ES-I3 (cell line): ENCODE measurements at regions not wholly inside any gene's neighbourhood (a gene's known extent, or its start where the extent isn't known, plus 50 kb on each side); places are given as distances from the start of the nearest gene placed in this dataset.
"Not testable (repeated sequence)": the region's sequence is repeated elsewhere in the genome, so short reads cannot be mapped to it uniquely, and the experiment has no call there.

Experiments
- H3K36me3 ChIP-seq: 2 replicates; pipeline ENCODE4 v1.6.1; 2013; ENCODE audit warnings: mild to moderate bottlenecking, low read length, control low read depth, moderate library complexity; ENCODE audit not compliant: insufficient read depth
- H3K4me1 ChIP-seq: 2 replicates; pipeline ENCODE4 v1.6.1; 2013; ENCODE audit warnings: mild to moderate bottlenecking, control low read depth, low read length; ENCODE audit not compliant: insufficient read depth
- H3K9ac ChIP-seq: 2 replicates; pipeline ENCODE4 v1.6.1; 2013; ENCODE audit warnings: low read depth, mild to moderate bottlenecking, low read length, moderate library complexity
- H3K9me3 ChIP-seq: 2 replicates; pipeline ENCODE4 v1.6.1; 2013; ENCODE audit warnings: mild to moderate bottlenecking, low read length, moderate library complexity; ENCODE audit not compliant: control insufficient read depth, insufficient read depth

DNA sequence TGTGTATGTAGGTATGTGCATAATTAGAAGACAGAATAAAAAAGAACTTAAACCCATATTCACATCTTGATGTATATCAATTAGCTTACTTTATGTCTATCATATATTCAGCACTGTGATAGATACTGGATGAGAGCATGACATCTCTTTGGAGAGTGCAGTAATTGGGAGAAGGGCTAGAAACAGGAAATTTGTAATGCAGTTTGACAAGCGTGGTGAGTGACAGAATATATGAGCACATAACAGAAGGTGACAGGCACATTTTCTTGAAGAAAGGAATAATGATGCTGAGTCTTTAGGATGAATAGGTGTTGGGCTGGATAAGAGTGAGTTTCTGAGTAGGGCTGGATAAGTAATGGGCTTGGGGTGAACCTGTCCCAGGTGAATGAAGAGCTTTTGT lies 680.3 kb upstream of the ZNF385D start:
- no peaks in the 10 kb centered on the region for H3K36me3 ChIP-seq
- H3K9ac ChIP-seq = no peak overlapping the region
- no peaks in the 10 kb centered on the region for H3K9me3 ChIP-seq
- no peaks in the 10 kb centered on the region for H3K4me1 ChIP-seq

DNA sequence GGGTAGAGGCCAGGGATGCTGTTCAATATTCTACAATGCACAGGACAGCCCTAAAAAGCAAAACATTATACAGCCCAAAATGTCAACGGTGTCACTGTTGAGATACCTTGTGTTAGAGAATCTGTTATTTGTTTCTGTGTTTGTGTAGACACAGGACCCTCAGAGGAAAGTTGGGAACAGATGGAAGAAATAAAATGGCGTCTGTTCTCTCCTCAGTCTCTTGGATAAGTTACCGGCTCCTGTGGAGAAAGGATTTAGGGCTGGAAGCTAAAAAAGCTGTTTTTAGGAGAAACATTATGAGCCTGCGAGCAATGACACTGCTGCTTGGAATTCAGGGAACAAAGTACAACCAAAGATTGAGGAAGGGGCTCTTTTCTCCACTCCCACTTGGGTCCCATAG lies 688.6 kb upstream of the ZNF385D start:
- no peaks in the 10 kb centered on the region for H3K4me1 ChIP-seq
- H3K9me3 ChIP-seq = no peaks in the 10 kb centered on the region
- H3K36me3 ChIP-seq = no peaks in the 10 kb centered on the region
- no peak overlapping the region for H3K9ac ChIP-seq

DNA sequence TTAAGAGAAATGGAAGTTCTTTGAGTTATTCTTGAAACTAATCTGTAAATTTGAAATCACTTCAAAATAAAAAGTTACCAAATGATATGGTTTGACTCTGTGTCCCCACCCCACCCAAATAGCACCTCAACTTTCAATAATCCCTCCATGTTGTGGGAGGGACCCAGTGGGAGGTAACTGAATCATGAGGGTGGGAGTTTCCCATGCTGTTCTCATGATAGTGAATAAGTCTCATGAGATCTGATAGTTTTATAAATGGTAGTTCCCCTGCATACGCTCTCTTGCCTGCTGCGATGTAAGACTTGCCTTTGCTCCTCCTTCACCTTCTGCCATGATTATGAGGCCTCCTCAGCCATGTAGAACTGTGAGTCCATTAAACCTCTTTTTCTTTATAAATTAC lies 690.7 kb upstream of the ZNF385D start:
- H3K4me1 ChIP-seq = no peaks in the 10 kb centered on the region
- no peak overlapping the region for H3K9ac ChIP-seq

DNA sequence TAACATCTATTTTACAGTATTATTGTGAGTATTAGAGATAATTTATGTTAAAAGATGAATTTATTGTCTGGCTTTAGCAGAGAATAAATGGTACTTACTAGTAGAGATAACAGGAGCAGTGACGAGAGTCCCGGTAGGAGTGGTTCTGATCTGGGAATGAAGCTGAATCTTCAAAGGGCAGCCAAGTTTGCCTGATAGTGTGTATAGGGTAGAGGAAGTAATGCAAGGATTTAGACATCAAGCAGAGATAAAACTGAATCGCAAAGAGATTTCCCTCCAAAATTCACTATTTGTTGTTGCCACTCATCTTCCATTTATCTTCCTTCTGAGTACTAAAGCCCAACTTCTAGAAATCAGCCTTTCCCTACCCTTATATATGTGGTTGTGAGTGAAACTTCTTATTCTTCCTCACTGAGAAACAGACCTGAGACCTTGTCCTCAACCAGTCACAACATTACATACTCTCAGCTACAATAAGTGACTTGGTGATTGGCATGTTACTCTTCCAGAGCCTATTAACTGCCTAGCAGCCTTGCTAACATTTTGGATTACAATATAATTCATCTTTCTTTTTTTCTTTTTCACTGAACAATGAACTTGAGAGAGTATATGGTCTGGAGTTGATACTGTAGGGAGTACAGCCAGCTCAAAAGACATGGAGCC lies 692.7 kb upstream of the ZNF385D start:
- Histone ChIP-seq H3K4me1 (no peaks in the 10 kb centered on the region), H3K9me3 (no peaks in the 10 kb centered on the region), H3K9ac (no peak overlapping the region), H3K36me3 (no peaks in the 10 kb centered on the region)

More for the DNA sequence above, 690.7 kb upstream of the ZNF385D start:
- no peaks in the 10 kb centered on the region for H3K9me3 ChIP-seq
- no peaks in the 10 kb centered on the region for H3K36me3 ChIP-seq

DNA sequence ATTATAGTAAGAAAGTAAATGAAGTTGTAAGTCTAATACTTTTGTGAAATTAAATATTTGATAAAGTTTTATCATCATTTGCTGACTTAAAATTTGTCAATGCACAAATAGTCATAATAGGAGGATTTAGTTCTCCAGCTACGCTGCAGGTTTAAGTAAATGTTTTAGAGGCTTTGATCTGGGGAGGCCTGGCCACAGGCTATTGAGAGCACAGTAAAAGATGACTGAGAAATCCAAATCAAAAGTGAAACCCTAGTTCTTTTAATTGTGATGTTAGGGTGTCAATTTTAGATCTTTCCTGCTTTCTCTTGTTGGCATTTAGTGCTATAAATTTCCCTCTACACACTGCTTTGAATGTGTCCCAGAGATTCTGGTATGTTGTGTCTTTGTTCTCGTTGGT lies 694.3 kb upstream of the ZNF385D start:
- not testable (repeated sequence) for H3K36me3 ChIP-seq, H3K4me1 ChIP-seq, H3K9me3 ChIP-seq, H3K9ac ChIP-seq

DNA sequence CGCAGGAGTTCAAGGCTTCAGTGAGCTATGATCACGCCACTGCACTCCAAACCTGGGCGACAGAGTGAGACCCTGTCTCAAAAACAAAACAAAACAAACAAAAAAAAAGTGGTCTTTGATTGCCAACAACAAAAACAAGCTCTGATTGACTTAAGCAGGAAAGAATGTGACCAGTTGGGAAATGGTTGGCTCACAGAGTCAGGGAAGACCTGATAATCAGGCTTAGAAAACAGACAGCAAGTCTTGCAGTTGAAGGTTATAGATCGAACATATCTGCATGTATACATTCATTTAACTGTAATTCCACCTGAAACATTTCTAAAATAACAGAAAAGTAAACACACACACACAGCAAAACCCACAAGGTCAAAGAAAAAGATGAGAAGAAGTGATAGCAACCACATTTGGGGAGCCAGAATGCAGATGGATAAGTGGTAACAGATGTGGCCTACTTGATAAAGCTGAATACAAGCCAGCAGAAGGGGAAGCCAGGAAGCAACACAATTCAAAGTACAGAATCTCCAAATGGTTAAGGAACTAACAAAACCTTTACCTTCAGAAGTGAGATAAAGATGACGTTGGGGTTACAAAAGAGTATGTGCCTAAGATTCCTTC lies 699.9 kb upstream of the ZNF385D start:
- H3K9me3 ChIP-seq = no peaks in the 10 kb centered on the region
- H3K9ac ChIP-seq = no peak overlapping the region
- no peaks in the 10 kb centered on the region for H3K36me3 ChIP-seq
- H3K4me1 ChIP-seq = no peaks in the 10 kb centered on the region

DNA sequence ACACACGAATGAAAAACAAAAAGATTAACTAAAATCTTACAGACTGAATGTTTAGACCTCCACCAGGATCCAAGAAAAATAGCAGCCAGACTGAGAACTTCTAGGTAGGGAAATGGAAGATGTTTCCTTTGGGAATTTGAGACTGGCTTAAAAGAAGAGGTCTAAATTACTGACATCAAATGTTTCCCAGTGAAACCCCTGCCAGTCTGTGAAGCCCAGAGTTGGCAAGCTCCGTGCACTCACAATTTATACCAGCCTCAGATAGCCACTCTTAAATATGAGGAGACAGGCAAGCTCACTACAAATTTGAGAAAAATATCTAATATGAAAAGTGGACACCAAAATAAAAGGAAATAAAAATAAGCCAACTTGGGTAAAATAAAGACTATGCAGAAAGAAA lies 700.5 kb upstream of the ZNF385D start:
- no peaks in the 10 kb centered on the region for H3K9me3 ChIP-seq
- H3K9ac ChIP-seq = no peak overlapping the region
- H3K36me3 ChIP-seq = no peaks in the 10 kb centered on the region
- no peaks in the 10 kb centered on the region for H3K4me1 ChIP-seq

DNA sequence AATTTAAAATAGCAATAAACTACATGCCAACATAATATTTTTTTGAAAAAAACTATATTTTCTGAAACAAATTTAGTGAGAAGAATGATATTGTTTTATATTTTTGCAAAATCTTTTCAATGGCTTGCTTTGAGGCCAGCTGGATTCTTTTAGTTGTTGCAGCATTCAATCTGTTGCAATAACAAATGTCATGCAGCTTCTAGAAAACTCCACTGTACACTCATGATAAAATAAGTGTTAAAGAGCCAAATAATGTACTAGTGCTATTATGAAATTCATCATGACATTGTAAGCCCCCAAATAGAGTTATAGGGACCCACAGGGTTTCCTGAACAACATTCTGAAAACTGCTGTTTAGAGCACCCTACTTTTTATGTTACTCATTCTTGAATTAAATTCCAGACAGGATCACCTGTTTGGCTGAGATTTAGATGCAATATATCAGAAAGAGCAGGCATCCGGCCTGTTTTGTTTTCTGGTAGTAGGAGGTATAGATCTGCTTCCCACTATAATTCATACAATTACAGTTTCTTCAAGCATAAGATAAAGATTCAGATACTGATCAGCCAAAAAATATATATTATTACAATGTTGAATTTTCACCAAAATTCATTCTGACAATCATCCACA lies 703.0 kb upstream of the ZNF385D start:
- Histone ChIP-seq H3K36me3 (no peaks in the 10 kb centered on the region), H3K4me1 (no peaks in the 10 kb centered on the region), H3K9me3 (no peaks in the 10 kb centered on the region)

DNA sequence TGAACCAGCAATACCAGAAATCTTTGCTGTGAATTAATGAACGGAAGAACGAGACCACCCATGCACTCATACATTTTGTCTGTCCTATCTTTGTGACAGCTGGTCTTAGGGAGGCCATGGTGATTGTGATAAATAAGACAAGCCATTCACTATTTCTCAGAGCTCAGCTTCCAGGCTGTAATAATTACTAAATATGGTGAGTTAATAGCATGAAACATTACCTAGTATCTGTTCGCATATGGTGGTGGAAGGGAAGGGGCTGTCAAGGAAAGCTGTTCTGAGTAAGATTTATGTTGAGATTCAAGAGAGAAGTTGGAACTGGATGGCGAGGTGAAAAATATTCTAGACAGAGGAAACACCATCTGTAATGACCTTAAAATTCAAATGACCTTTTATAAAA lies 719.0 kb upstream of the ZNF385D start:
- H3K4me1 ChIP-seq = no peaks in the 10 kb centered on the region
- H3K9me3 ChIP-seq = no peaks in the 10 kb centered on the region
- H3K9ac ChIP-seq = no peak overlapping the region
- H3K36me3 ChIP-seq = no peaks in the 10 kb centered on the region

More for the DNA sequence above, 703.0 kb upstream of the ZNF385D start:
- no peak overlapping the region for H3K9ac ChIP-seq

DNA sequence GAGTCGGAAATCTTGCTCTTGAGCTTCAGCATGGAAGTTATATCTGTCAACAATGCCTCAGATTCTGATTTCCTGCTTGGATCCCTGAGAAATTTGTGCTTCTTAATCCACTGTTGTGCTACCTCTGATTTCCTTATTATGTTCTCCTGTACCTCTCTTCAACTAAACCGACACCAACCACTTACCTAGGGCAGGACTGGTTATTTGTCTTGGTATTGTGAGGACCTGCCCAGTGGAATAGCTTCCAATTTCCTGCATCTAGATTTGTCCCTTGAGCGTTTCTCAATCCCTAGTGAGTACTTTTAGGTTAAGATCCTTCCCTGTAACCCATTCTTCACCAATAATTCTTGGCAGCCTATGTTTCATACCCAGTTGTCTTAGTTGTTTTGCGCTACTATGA lies 720.5 kb upstream of the ZNF385D start:
- H3K36me3 ChIP-seq = no peaks in the 10 kb centered on the region
- H3K9me3 ChIP-seq = no peaks in the 10 kb centered on the region
- no peaks in the 10 kb centered on the region for H3K4me1 ChIP-seq
- H3K9ac ChIP-seq = no peak overlapping the region

DNA sequence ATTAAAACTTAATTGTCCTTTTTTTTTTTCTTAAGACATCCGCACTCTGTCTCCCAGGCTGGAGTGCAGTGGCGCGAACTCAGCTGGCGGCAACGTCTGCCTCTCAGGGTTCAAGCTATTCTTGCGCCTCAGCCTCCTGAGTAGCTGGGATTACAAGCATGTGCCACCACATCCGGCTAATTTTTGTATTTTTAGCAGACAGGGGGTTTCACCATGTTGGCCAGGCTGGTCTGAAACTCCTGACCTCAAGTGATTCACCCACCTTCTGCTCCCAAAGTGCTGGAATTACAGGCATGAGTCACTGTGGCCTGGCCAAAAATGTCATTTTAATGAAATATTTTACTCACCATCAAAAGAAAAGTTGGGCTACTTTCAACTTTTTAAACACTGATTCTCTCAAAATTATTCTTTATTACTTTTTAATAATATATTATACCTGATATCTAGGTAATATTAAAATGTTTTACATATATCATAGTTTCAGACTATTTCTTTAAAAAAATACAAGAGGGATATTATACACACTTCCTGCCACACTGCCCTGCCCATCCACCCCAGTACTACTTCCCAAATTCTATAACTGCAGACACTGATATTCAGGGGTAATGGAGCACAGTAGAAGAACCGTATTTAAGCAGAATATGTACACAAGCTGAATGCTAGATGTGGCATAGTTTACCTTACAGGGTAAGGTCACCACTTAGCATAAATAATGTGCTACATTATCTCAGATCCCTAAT lies 723.9 kb upstream of the ZNF385D start:
- Histone ChIP-seq H3K36me3 (no peaks in the 10 kb centered on the region), H3K9me3 (no peaks in the 10 kb centered on the region), H3K9ac (no peak overlapping the region), H3K4me1 (no peaks in the 10 kb centered on the region)

DNA sequence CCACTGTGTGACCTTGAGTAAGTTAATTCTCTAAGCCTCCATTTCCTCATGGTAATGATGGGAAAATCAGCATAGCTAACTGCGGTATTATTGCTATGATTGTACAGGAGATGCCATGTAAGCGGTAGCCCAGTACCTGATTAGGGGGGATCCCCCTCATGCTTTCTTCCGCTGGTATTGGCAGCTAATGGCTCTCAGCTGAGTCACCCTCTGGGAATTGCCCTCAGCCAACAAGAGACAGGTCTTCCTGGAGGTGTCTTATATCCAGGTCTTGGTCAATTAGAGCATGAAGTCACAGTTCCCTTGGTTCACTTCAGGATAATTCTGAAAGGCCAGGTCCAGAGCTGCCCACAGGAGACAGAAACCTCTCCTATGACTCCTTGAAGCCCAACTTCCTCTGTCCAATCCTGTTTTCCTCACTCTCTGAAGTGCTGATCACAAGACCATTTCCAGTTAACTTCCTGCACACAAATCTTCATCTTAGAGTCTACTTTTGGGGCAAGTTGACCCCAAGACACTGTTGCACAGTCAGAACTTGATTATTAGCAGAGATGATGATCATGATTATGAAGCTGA lies 724.7 kb upstream of the ZNF385D start:
- Histone ChIP-seq H3K4me1 (no peaks in the 10 kb centered on the region), H3K9me3 (no peaks in the 10 kb centered on the region), H3K36me3 (no peaks in the 10 kb centered on the region), H3K9ac (no peak overlapping the region)

DNA sequence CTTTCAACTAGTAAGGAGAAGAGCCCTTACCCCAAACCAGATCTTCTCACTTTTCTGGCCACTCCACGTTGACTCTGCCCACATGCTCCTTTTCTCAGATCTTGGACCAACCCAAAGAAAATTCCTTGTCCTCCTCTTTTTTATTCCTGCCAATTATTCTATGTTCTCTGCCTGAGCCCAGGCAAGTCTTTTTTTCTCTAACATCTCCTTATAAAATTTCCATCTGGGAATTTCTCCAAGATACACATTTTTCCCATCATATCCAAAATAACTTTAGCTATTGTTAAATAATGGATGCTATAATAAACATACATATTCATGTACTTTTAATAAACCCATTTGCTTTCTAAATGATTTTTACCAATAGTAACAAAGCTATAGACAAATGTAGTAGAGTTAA lies 726.0 kb upstream of the ZNF385D start:
- Histone ChIP-seq H3K9me3 (no peaks in the 10 kb centered on the region), H3K36me3 (no peaks in the 10 kb centered on the region), H3K9ac (no peak overlapping the region), H3K4me1 (no peaks in the 10 kb centered on the region)

DNA sequence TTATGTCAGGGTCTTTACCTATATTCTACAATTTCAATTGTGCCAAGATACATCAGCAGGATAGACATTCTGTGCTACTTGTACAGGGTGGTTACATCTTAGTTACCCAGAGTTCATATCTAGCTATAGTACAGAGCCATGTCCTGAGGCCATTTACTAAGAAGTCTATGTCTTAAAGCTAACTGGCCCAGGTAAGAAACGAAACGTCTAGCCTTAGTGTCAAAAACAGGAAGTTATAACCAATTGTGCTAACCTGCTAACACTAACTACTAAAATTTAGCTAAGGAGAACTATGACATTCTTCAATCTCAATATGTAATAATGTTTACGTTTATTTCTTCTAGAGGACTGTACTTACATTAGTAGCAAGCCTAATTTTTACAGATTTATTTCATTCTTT lies 717.2 kb upstream of the UBE2E2 start:
- Histone ChIP-seq H3K36me3 (no peaks in the 10 kb centered on the region), H3K9ac (no peak overlapping the region), H3K4me1 (no peaks in the 10 kb centered on the region), H3K9me3 (no peaks in the 10 kb centered on the region)
